Astrocyte of the cerebellum (primary cell): ENCODE measurements at regions not wholly inside any gene's neighbourhood (a gene's known extent, or its start where the extent isn't known, plus 50 kb on each side); places are given as distances from the start of the nearest gene placed in this dataset.

ENCODE experiments used
- DNase-seq: peaks from one replicate; pipeline ENCODE4 v3.0.0-alpha.2; 2011; ENCODE audit warnings: low read depth
- H3K4me3 ChIP-seq: 2 replicates; pipeline ENCODE4 v1.5.1; 2011; ENCODE audit warnings: mild to moderate bottlenecking, low read depth, low read length, moderate library complexity
- CTCF ChIP-seq: IDR thresholded peaks from 2 replicates; pipeline ENCODE4 v1.5.1; 2012; ENCODE audit warnings: low read length, low read depth, moderate library complexity, mild to moderate bottlenecking; ENCODE audit errors: missing control alignments
- in situ Hi-C: cut with HindIII; loops from 2 replicates; pipeline ENCODE4 v1.10.0; 2017; ENCODE audit warnings: low sequenced_read_pairs

GRCh38 chr4:34512616-34513015 lies 1731.7 kb downstream of the ARAP2 start:
- TF ChIP-seq CTCF, result no peak
- in situ Hi-C loops, result no loop called here
- no peak for DNase-seq
- no peak overlapping the region for H3K4me3 ChIP-seq

- in situ Hi-C loops, result no loop called here
- no peak for TF ChIP-seq CTCF
- no peak for DNase-seq
- H3K4me3 ChIP-seq, result no peak overlapping the region
These were observed 1727.8 kb downstream of the ARAP2 start for GRCh38 chr4:34516524-34516923.

GRCh38 chr4:34534916-34535315 lies 1709.4 kb downstream of the ARAP2 start:
- TF ChIP-seq CTCF, result no peak
- no peak overlapping the region for H3K4me3 ChIP-seq
- DNase-seq, result no peak
- in situ Hi-C loops, result no loop called here

- TF ChIP-seq CTCF, result no peak
- DNase-seq, result no peak
- in situ Hi-C loops, result no loop called here
- no peak overlapping the region for H3K4me3 ChIP-seq
These were observed 1678.2 kb downstream of the ARAP2 start for GRCh38 chr4:34566091-34566490.

- no peak for DNase-seq
- TF ChIP-seq CTCF, result no peak
- H3K4me3 ChIP-seq, result no peak overlapping the region
- in situ Hi-C loops, result no loop called here
These were observed 1672.3 kb downstream of the ARAP2 start for GRCh38 chr4:34572026-34572425.

GRCh38 chr4:34615315-34615714 lies 1629.0 kb downstream of the ARAP2 start:
- no peak for TF ChIP-seq CTCF
- in situ Hi-C loops, result no loop called here
- H3K4me3 ChIP-seq, result no peak overlapping the region
- DNase-seq, result no peak

GRCh38 chr4:34619531-34620162 lies 1624.7 kb downstream of the ARAP2 start:
- no peak for TF ChIP-seq CTCF
- in situ Hi-C loops, result no loop called here
- DNase-seq, result peak; percentile 8
- H3K4me3 ChIP-seq, result no peak overlapping the region
